RWPE1 (cell line): ENCODE measurements at regions not wholly inside any gene's neighbourhood (a gene's known extent, or its start where the extent isn't known, plus 50 kb on each side); places are given as distances from the start of the nearest gene placed in this dataset.

ENCODE experiments used
- CTCF ChIA-PET: fragments of 350-600 bp; sonication (Branson Sonifier 250); formaldehyde crosslinking; extraction: SDS; loops from one replicate; lab custom pipeline; 2021; lab: Yijun Ruan, JAX
- POLR2A ChIA-PET: fragments of 400-600 bp; formaldehyde crosslinking; extraction: SDS; loops from one replicate; lab custom pipeline; 2020; ENCODE audit warnings: antibody characterized with exemption; ENCODE audit not compliant: low non-redundant PET; lab: Yijun Ruan, JAX
- DNase-seq: peaks from one replicate; pipeline ENCODE4 v3.0.0; 2012; ENCODE audit warnings: low spot score
- H3K27ac ChIP-seq: fragments of 450-650 bp; 2 replicates; pipeline ENCODE4 v1.5.1; 2017
- TF ChIP-seq, protein P1 (sequence below): fragments of 450-650 bp; conservative IDR thresholded peaks from 2 replicates; pipeline ENCODE4 v1.5.1; 2017; ENCODE audit warnings: low read depth, mild to moderate bottlenecking

DNA sequence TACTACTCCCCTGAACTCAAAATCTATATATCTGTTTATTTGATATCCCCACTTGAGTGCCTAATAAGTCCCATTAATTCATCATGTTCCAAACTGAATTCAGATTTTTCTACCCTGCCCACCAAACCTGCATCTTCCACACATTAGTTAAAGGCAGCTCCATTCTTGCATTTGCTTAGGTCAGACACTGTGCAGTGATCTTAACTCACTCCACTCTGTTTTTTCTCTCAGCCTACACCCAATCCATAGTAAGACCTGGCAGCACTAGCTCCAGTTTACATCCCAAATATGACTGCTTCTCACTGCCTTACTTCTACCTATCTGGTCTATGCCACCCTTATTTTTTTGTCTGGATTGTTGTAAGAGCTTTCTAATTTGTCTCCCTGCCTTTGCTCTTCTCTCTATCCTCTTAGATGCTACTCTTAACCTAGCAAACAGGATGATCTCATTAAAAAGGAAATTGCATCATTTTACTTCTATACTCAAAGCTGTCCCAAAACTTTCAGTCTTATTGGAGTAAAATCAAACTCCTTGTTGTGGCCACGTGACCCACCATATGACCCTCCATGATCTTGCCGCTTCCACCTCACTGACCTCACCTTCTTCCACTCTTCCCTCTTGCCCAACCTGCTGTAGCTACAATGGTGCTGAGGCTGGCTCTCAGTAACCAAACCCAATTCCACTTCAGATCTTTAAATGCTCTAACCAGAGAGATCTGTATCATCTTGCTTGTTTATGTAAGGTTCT, 274.9 kb upstream of the FANCL start:
- ChIA-PET CTCF (interaction anchor here (0.9 kb wide), 1 partner anchor 11 kb away, joined by 4 read pairs; no protein-coding TSS in a partner anchor), POLR2A (no interaction called here)
- DNase-seq: no peak
- TF ChIP-seq, protein P1, sequence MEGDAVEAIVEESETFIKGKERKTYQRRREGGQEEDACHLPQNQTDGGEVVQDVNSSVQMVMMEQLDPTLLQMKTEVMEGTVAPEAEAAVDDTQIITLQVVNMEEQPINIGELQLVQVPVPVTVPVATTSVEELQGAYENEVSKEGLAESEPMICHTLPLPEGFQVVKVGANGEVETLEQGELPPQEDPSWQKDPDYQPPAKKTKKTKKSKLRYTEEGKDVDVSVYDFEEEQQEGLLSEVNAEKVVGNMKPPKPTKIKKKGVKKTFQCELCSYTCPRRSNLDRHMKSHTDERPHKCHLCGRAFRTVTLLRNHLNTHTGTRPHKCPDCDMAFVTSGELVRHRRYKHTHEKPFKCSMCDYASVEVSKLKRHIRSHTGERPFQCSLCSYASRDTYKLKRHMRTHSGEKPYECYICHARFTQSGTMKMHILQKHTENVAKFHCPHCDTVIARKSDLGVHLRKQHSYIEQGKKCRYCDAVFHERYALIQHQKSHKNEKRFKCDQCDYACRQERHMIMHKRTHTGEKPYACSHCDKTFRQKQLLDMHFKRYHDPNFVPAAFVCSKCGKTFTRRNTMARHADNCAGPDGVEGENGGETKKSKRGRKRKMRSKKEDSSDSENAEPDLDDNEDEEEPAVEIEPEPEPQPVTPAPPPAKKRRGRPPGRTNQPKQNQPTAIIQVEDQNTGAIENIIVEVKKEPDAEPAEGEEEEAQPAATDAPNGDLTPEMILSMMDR: no peak
- H3K27ac ChIP-seq: no peak overlapping the region

DNA sequence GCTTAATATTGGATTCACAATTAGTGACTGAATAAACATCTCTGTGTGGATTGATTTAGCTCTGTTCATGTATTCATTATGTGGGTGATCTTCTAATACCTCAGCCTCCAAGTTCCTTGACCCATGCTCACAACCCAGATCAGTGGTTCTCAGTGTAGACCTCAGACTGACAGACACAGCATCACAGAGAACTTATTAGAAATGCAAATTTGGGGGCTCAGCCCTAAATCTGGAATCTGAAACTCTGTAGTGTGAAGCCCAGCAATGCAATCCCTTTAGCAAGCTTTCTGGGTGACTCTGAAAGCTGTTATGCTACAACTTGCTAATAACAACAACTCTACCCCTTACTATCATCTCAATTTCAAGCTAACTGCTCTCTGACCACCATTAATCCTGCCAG, 273.1 kb upstream of the FANCL start:
- TF ChIP-seq, protein P1: no peak
- CTCF ChIA-PET: interaction anchor here (0.6 to 0.7 kb wide), 2 partner anchors 19 to 53 kb away, joined by 4 to 8 read pairs; no protein-coding TSS in a partner anchor
- no peak overlapping the region for H3K27ac ChIP-seq
- POLR2A ChIA-PET: no interaction called here
- DNase-seq: no peak

DNA sequence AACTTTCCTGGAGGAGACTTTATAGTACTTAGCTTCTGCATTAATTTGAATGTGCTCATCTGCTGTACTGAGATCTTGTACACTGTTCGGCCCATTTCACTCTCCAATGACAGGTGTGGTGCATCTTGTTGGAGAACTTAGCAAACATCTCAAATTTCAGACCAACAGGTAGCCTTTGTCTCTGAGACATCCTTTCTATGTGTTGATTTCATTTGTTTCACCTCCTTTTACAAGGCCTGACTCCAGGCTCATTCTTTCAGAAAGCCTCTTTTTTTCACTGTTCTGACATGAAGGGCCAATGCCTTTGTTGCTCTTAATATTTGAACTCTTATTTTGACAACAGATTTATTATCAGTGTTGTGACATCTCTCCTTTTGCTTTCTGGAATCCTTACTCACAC, 271.8 kb upstream of the FANCL start:
- DNase-seq: no peak
- H3K27ac ChIP-seq: no peak overlapping the region
- POLR2A ChIA-PET: no interaction called here
- CTCF ChIA-PET: no interaction called here
- TF ChIP-seq, protein P1: no peak

DNA sequence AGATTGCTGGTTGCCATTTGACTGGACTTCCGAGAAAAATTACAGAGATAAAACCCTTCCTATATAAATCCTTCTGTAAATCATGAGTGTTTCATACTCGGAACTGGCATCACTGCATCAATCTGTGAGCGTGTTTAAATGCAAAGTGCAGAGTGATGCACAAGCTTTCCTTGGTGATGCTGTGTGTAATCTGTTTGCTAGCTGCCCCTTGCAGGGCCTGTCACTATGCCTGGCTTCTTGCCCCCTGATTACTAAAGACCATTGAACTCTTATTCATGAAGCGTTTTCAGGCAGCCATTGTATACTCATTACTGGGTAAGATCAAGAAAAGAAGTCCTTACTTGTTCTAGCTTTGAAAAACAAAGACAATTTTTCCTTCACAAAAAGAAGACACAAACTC, 266.9 kb upstream of the FANCL start:
- ChIA-PET POLR2A (no interaction called here), CTCF (no interaction called here)
- no peak overlapping the region for H3K27ac ChIP-seq
- DNase-seq: no peak
- TF ChIP-seq, protein P1: no peak

DNA sequence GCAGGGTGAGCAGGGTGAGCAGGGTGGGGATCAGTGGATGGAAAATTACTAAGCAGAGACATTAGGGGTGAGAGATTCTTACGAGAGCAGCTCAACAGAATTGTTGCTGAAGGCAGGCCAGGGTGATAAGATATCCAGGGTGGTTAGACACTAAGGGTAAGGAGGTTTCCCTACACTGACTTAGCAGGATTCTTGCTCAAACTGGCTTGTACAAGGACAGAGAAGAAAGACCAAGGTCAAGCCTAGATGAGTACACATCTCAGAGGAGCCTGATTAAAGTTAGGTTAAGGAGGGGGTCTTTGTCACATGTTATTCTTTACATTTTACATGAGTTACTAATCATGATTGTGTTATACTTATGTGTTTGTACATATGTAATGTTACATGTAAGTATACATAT, 262.8 kb upstream of the FANCL start:
- ChIA-PET POLR2A (no interaction called here), CTCF (no interaction called here)
- TF ChIP-seq, protein P1: no peak
- no peak overlapping the region for H3K27ac ChIP-seq
- DNase-seq: no peak

DNA sequence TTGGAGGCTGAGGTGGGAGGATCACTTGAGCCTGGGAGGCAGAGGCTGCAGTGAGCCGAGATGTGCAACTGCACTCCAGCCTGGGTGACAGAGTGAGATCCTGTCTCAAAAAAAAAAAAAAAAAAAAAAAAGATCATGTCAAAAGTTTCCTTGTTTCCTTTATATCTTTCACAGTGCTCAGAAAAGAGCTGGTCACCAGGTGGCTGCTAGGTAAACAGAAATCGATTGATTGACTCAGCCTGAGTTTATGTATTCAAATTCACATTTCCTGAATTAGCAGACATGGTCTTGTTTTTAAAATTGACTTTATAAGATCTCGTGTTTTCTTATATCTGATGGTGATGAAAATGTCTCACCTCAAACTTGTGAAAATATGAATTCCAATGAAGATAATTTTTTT, 261.8 kb upstream of the FANCL start:
- no peak for DNase-seq
- ChIA-PET CTCF (no interaction called here), POLR2A (no interaction called here)
- H3K27ac ChIP-seq: no peak overlapping the region
- TF ChIP-seq, protein P1: no peak
